ENCODE measurements at regions not wholly inside any gene's neighbourhood (a gene's known extent, or its start where the extent isn't known, plus 50 kb on each side); places are given as distances from the start of the nearest gene placed in this dataset.

GRCh38 chr3:178341636-178342035, 194.6 kb upstream of the KCNMB2 start:
- no peak for TF ChIP-seq EZH2phosphoT487 (IDR thresholded peaks at IDR 0.05; ENCODE audit: borderline replicate concordance)
- no peak for TF ChIP-seq CTCF (conservative IDR thresholded peaks at IDR 0.05; ENCODE audit: low read length)

Data from Loucy (cell line).